ENCODE measurements at regions not wholly inside any gene's neighbourhood (a gene's known extent, or its start where the extent isn't known, plus 50 kb on each side); places are given as distances from the start of the nearest gene placed in this dataset.

DNA sequence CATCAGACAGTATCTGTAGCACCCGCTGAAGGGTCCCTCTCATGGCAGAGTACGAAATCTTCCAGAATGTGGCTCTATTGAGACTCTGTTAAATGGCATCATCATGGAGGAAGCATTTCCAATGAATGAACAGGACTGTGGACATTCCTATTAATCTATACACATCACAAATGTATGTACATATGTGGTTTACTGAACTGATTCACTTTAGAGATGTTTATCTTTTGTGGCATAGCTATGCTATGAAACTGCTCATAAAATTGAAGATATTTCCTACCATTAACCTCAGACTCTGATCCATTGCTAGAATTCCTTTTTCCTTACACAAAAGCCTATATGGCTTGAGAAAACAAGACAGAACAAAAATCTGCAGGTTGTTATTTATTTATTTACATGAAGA is 259.6 kb upstream of the RRP15 start:
- DNase-seq, result no peak

DNA sequence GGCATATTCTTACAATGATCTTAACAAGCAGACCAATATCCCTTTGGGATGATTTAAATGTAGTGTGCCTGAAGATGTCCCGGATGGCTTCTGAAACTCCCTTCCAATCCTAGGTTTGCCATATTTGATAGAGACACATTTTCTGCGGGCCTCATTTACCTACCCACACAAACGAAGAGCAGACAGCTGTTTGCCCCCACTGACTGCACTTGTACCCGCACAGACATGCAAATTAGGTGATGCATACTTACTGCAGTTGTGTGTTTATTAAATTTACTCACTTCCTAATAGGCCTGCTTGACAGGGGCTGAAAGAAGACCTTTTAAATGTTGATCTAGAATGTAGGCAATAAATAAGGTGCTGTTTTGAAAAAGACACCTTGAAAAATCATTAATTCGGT is 257.9 kb upstream of the RRP15 start:
- no peak for DNase-seq

DNA sequence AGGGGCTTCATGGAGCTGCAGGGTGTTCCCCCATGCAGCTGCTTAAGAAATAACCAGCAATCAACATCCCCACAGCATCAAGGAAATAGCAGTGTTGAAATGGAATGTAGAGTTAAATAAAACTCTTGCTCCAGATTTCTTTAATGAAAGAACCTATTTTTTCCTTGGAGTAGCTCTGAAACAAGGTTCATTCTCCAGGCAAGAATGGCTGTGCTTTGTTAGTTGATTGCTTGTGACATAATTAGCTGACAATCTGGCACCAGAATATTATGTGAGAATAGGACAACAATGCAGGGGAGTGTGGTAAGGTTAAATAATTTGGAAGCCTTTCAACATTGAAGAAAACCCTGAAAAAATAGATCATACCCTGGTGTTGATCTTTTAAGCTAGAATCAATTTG is 254.2 kb upstream of the RRP15 start:
- DNase-seq, result no peak

DNA sequence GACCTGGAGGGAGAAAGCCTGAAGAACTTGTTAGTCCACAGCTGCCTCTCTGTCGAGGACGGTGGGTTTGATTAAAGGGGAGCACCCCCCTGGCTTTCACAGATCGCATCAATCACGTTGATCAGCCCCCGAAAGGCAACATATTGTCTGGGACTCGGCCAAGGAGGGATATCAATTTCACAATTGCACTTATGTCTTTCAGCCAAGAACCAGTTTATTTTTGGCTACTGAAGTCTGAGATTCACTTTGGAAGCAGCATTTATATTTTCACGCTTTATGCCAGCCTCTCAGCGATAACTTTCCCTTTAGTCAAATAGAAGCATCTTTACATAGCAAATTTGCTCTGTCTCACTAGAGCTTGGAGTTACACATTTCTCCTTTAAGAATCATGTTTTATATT is 253.2 kb upstream of the RRP15 start:
- no peak for DNase-seq

DNA sequence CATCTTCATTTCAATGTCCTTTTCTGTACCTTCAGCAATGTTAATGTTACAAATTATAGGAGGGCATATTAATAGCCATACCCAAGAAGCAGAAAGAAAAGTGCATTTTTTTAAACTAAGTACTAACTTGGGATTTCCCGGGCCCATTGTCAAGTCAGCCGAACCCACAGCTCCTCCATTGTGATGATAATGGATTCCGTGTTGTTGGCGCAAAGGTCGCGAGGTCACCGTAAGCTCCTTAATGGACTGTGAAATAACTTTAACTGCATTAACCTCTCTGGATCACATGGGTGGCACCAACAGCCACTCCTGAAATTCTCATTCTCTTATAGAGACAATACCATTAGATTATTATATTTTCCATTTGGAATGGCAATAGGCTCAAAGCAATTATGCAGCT is 250.6 kb upstream of the RRP15 start:
- DNase-seq, result no peak

DNA sequence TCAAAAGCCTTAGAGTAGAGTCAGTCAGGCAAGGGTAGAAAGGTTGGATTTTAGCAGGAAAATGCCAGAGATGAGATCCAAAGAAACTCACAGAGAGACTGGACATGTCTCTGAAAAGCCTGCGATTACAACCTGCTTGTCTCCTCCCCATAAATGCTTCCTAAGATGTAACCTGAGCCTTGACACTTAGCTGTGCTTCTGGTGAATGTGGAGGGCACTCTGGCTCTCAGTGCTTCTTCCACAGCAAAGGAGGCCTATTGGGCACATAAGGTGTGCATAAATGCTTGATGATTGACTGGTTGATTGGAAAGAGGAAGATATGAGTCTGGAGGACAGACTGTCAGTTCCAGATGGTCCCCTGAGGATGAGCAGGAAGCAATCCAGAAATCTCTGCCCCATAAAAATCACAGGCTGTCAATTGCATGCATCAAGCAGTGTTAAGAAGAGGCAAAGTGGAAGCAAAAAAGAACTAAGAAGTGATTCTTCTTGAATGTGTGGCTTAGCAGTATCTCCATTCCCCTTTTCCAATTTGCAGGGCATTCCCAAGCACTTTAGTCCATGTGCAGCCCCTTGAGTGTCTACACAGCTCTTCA is 236.2 kb upstream of the RRP15 start:
- DNase-seq, result no peak

DNA sequence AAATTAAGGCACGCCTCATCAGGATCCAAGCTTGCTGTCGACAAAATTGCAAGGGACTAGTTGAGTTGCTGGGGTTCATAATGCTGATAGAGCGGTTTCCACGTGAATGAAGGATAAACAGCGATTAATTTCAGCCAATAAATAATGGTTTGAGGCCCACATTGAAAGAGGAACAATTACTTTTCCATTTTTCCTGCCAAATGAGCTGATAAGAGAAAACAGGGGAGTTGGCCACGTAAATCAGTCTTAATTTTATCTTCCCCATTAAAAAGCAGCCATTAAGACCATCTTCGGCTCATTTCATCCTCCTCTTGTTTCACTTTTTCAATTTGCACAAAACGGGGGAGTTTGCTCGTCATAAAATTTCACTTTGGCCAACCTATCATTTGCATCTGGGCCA is 235.5 kb upstream of the RRP15 start:
- DNase-seq, result no peak

DNA sequence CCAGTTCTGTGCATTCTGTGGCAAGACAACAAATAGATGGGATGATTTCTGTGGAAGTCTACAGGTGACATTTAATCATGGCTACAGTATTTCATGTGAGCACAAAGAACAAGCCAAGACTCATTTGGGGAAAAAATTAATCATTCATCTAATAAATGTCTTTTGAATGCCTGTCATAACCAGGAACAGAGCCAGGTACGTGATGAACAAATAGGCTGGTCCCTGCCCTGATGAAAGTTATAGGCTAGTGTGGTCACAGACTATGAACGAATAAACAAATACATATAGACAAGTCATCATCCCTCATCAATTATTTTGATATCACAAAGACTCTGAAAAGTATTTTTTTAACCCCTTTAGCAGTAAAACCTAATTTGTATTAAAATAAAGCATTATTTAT is 226.4 kb upstream of the RRP15 start:
- no peak for DNase-seq

DNA sequence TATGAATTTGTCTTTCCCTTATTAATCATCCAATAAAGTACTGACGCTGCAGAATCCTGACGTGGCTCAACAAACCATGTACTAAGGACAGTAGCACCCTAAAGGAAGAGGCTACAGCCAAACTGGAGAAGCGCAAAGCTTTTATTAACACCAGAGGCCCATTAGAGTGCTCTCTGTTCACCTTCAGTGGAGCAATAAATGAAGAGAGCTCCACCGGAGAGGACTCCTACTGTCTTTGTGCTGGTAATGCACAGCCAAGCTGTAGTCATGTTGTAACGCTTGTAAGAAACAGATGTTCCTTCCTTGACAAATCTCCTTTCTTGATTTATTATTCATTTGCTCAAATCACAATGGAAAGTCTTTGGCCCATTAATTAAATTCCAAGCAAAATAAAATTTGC is 220.7 kb upstream of the RRP15 start:
- no peak for DNase-seq

DNA sequence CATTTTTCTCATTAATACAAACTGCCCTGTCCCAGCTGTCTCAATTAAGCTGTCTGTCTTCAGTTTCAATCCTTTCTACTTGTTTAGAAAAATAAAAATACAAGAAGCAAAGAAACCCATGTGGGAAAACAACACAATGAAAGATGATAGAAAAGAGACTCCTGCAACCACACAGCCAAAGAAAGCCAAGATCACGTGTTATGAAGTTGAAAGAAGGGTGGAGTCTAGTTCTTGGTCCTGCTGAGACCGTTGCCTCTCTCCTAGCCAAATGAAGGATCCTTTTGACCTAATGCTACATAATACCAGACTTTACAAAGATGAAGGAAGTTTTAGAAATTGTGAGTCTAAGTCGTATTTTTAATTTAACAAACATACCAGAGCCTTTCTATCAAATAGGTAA is 218.8 kb upstream of the RRP15 start:
- no peak for DNase-seq

DNA sequence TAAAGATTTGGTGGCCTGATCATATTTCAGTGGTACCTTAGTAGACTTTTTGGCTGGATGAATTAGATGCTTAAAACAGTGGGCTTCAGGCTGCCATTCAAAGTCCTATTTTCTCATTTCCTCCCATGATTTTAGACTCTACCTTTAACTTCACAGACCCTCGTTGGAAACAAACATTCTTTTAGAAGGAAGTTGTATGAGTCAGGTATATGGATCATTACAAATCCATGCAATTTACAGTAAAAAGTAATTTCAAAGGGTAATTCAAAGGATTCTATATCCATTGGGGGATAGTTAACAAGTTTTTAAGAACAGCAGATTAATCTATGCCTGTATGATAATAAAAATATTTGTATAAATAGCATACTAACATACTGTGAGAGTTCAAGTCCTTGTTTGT is 216.9 kb upstream of the RRP15 start:
- DNase-seq, result no peak

DNA sequence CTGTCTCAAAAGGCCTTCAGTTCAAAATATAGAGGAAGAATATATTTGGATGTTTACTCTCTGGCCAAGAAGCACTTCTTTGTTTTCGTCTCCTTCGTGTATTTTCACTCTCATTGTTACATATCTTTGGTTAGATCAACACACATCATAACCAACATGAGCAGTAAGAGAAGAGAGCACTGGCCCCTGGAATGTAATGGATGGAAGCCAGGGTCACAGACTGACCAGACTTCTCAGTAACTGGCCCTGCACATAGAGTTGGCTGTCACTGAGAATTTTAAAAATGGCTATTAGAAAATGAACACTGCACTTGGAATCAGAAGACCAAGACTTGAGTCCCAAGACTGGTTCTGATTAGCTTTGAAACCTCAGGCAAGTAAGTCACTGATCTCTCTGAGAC is 215.9 kb upstream of the RRP15 start:
- no peak for DNase-seq

DNA sequence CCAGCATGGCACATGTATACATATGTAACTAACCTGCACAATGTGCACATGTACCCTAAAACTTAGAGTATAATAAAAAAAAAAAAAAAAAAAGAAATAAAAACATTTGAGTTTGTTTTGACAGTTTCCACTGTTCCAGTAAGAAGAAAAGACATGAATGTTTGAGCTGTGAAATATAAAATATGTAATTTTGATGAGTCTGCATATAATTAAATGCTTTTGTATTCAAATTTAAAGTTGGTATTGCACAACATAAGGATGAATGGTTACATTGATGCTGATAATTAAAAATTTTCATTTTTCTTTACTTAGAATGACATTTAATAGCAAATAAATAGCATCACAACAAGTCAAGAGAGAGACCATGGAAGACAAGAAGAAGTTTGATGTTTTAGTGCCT is 212.0 kb upstream of the RRP15 start:
- DNase-seq, result no peak

DNA sequence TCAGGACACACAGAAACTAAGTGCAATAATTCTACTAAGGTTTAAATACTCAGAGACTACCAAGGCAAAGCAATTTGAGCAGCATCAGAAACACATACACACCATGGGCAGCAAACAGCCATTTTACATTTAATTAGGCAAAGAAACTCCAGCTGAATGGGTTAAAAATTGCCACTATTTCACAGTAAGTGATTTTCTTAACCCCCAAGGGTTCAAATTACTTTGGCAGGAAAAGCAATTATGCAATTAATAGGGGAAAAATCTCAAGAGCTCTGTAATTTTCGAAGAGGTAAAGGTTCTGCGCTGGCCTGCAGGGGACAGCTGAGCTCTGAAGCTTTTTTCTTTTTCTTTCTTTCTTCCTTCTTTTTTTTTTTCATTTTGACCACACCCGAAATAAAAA is 206.2 kb upstream of the RRP15 start:
- DNase-seq, result no peak

DNA sequence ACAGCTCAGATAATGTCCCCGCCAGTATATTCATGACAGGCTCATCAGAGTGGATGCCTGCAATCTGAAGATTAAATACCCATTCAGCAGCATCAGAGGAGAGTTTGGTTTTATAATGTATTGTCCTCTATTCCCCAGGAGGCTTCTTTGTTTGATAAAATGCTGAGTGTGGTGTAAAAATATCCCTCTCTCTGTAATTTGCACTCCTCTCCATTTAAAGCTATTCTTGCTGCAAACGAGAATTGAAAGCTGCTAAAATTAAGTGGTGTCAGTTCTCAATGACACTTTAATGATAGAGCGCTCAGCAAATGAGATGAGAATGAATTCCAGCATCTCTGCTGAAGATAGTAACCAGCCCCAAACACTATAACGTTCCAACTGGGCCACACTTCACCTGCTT is 205.7 kb upstream of the RRP15 start:
- no peak for DNase-seq

DNA sequence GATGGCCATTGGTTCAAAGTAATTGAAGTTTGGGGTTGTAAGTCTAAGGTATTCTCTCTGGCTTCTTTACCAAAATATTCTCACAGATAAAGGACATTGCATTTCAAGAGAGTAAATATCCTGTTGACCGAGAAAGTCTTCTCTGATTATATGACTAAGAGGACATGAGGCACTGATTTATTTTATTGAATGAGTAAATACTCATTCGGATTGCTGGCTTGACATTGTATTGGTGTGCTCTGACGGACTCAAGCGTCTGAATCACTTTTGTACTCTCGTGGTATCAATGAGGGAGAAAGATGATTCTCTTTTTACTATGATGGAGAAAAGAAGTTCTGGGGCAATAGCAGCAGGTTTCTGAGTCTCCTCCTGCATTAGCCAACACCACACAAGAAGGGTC is 205.3 kb upstream of the RRP15 start:
- DNase-seq, result no peak

DNA sequence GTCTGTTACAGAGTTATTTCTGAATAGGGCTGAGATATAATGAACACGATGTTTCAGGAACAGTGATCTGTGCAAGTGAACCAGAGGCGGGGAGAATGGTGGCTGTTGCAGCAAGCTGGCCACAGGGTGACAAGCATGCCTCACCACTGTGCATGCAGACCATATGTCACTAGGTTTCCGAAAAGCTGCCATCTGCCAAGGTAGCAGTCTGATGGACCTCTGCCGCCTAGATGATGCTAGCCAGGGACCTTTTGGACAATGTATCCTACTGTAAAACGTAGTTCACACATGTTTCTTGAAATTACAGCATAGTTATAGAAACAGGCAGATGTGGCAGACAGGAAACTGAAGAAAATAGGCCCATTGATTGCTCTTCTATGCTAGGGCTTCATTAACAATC is 204.2 kb upstream of the RRP15 start:
- no peak for DNase-seq

DNA sequence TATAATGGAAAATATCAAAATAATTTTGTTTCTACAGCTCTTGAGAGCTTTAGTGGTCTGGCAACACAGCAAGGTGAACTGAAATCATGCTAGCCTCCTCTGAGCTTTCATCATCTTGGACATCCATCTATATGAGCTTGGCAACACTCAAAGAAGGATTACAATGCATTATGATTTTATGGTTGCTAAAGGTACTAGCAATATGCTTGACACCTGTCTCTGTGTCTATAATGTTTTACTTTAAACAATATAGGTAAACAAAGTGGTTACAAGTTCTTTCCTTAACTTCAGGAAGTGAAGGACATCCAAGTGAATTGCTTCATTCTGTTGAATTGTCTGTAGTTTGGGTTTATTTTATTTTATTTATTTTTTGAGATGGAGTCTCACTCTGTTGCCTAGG is 203.7 kb upstream of the RRP15 start:
- DNase-seq, result no peak

DNA sequence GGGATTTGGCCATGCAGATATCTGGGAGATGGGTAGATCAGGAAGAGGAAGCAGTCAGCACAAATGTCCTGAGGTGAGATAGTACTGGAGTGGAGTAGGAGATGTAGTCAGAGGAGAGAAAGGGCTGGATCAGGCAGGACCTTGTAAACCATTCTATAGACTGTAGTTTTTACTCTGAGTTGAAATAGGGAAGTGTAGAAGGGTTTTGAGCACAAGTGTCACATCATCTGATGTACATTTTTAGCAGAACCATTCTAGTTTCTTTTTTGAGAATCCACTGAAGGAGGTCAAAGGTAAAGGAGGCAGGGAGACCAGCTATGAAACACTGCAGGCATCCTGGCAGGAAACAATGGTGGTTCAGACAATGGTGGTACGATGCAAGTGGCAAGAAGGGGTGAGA is 194.6 kb upstream of the RRP15 start:
- no peak for DNase-seq

DNA sequence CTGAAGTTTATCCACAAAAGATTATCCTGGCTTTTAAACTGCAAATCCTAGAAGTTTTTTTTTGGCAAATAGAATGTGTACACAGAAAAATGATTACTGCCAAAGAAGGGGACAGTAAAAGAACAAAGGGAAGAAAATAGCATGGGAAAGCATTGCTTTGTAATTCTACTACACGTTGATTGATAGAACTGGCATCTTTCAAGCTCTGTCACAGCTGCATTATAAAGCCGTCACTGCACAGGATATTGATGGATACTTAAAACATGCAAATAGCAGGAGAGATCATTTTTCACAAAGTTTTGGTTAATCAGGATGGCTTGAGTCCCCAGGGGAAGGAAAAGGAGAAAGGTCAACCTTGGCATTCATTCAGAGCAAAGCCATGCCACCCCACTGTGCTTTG is 183.7 kb upstream of the RRP15 start:
- DNase-seq, result no peak

DNA sequence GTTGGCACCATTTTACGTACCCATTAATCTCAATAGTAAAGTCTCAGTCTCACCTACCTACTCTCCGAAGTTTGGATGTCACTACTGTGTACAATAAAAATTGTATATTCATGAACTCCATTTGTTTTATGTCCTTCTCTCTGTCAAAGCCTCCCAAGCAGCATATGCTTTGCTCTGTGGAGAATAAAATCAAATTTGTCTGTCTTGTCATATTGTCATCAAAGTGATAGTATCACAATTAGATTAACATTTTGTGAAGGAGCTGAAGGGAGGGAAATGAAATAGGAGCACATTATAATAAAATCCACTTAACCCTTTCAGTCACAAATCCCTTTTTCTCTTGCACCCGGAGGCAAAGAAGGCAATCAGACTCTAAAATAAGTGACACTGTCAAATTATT is 177.1 kb upstream of the RRP15 start:
- no peak for DNase-seq

DNA sequence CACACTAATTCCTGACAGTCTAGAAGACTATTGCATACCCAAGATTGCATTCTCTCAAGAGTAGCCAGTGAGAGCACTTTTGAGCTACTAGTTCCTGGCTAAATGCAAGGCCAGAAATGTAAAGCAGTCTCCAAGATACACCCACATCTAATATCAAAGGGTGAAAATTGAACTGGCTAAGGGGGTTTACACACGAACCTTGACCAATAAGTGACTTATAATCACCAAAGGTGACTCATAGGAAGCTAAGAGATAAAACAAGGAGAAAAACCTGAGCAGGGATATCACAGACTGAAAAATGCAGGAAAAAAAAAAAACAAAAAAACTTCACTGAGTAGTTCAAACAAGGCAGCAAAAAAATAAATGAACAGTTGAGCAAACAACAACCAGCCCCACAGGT is 172.2 kb upstream of the RRP15 start:
- no peak for DNase-seq

DNA sequence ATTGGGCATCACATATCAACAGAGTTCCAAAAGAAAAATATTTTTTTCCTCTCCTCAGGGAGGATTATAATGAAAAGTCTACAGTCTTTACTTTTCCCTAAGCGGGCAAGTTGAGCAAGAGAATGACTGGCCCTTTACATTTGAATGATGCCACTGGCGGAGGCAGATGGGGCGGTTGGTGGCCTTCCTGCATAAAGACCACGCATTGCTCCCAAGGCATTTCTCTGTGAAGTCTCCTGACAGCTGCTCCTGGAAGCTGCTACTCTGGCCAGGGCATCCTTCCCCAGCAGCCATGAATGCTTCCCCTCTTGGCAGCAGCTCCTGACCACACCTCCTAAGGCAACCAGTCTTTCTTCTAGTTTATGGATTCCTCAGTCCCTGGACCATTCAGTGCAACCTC is 161.1 kb upstream of the RRP15 start:
- DNase-seq, result no peak

DNA sequence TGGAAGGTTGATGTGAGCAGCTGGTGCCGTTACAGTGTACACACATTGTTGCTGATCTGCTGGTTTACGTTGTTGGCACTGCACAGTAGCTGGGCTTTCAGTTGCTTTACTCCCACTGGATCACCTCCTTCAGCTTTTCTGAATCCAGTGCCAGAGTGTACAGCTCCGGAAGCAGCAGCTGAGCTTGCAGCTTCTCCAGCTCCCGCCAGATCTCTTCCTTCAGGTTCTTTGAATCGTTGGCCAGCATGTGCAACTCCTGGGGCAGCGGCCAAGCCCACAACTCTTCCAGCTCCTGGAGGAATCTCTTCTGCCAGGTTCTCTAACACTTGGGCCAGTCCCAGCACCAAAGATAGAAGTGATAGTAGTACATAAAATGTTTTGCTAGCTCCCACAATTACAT is 149.7 kb upstream of the RRP15 start:
- DNase-seq, result no peak

DNA sequence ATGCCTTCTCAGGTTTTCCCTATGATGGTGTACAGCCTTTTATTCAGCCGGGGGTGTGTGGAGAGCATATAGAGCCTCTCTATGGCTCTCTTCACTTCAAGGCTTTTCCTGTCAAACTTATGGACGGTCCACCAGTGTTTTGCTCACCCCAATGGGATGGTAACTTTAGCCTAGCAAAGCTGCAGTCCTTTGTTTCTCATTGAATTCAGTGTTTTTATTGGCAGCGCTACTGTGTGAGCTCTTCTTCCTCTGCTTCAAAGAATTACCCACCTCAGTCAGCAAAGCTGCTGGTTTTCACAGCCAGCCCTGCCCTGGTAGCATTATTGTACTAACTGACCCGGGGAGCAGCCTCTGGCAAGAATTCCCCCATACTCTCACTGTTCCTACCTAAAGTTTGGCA is 145.3 kb upstream of the RRP15 start:
- no peak for DNase-seq

DNA sequence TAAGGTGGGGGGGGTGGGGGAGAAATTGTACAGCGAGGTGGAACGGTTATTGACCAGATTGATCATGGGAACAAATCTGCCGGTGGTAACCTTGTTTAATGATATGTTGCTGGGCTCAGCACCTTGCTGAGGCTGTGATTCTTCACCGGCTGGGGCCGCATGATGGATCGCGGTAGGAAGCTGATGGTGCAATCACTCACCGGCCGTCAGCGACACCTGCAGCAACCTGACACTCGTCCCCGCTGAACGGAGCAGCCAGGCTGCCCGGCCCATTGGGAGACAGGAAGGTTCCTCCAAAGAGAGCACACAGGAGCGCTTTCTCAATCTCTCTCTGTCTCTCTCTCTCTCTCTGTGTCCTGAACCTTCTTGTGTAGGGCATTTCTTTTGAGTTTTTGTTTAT is 128.5 kb upstream of the RRP15 start:
- DNase-seq, result no peak

All from activated CD8-positive, alpha-beta memory T cell treated with anti-CD3 and anti-CD28 coated beads for 24 hours (primary cell).